HepG2 (cell line): ENCODE measurements at regions not wholly inside any gene's neighbourhood (a gene's known extent, or its start where the extent isn't known, plus 50 kb on each side); places are given as distances from the start of the nearest gene placed in this dataset.

Experiments
- ATAC-seq: fragments of 200-7000 bp; cut with Tn5 transposase; 3 replicates; pipeline ENCODE4 v1.9.1; 2020; ENCODE audit warnings: mild to moderate bottlenecking, moderate library complexity
- BruUV-seq: library from RNA; stranded (reverse); fragments of 400-500 nt; replicated peaks from 2 replicates; lab custom pipeline; 2021; lab: Mats Ljungman, UMichigan
- CTCF ChIA-PET: fragments of 300-600 bp; formaldehyde crosslinking; extraction: SDS; loops from one replicate; lab custom pipeline; 2021; ENCODE audit warnings: low total read pairs, inconsistent platforms, low intra/inter-chr PET ratio; lab: Yijun Ruan, JAX
- POLR2A ChIA-PET: fragments of 350-600 bp; sonication (Branson Sonifier 250); formaldehyde crosslinking; loops from one replicate; lab custom pipeline; 2020; ENCODE audit warnings: antibody characterized with exemption, inconsistent platforms; lab: Yijun Ruan, JAX
- DNase-seq: peaks from one replicate; pipeline ENCODE4 v3.0.0-alpha.2; 2015; ENCODE audit warnings: low spot score
- FAIRE-seq: peaks from 3 replicates; lab custom pipeline; 2011; peaks lifted over from hg19 to GRCh38; lab: Jason Lieb, UNC
- H2AFZ ChIP-seq: one replicate; pipeline ENCODE4 v1.6.1; 2011; ENCODE audit warnings: low read length, inconsistent platforms
- H3K27ac ChIP-seq: fragments of 300-600 bp; 3 replicates; pipeline ENCODE4 v1.8.0; 2011; ENCODE audit warnings: mixed run types, mild to moderate bottlenecking, mixed read lengths, low read length, inconsistent platforms; ENCODE audit not compliant: insufficient read depth; ENCODE audit errors: extremely low read length
- H3K27me3 ChIP-seq, 2 experiments: fragments of 200-600 bp in 1 of 2; 2 replicates in 1 of 2; 3 replicates in 1 of 2; pipeline versions ENCODE4 v1.6.0 to v1.8.0; 2011; ENCODE audit warnings: low read length in 2 of 2, mild to moderate bottlenecking in 2 of 2, moderate library complexity in 2 of 2, inconsistent platforms in 1 of 2; ENCODE audit not compliant: insufficient read depth in 2 of 2, control insufficient read depth in 1 of 2
- H3K36me3 ChIP-seq, 2 experiments: fragments of 200-600 bp in 1 of 2; replicated peaks in 1 of 2; 2 replicates in 1 of 2; 3 replicates in 1 of 2; pipeline versions ENCODE4 v1.5.1 to v1.8.0; 2011; ENCODE audit warnings: low read length in 2 of 2, inconsistent platforms in 1 of 2; ENCODE audit not compliant: insufficient read depth in 2 of 2, control insufficient read depth in 1 of 2
- H3K4me1 ChIP-seq: 2 replicates; pipeline ENCODE4 v1.5.1; 2012; ENCODE audit warnings: low read length, inconsistent platforms; ENCODE audit not compliant: insufficient read depth
- H3K4me2 ChIP-seq: 2 replicates; pipeline ENCODE4 v1.6.0; 2011; ENCODE audit warnings: low read depth, low read length, inconsistent platforms
- H3K4me3 ChIP-seq, 3 experiments: fragments of 200-600 bp in 1 of 3; sonication (generic), shearing (Covaris generic) in 1 of 3; replicated peaks in 1 of 3; 2 replicates each; pipeline ENCODE4 v1.5.1; 2011 to 2016; ENCODE audit warnings: low read length in 3 of 3, inconsistent platforms in 2 of 3, low read depth in 2 of 3, mild to moderate bottlenecking in 2 of 3, control low read depth in 1 of 3, mixed read lengths in 1 of 3; ENCODE audit not compliant: insufficient read depth in 1 of 3
- H3K79me2 ChIP-seq: one replicate; pipeline ENCODE4 v1.6.1; 2011; ENCODE audit warnings: low read length, inconsistent platforms; ENCODE audit not compliant: insufficient read depth
- H3K9ac ChIP-seq: 2 replicates; pipeline ENCODE4 v1.6.0; 2011; ENCODE audit warnings: mild to moderate bottlenecking, low read depth, low read length, inconsistent platforms; ENCODE audit not compliant: insufficient read depth
- H3K9me3 ChIP-seq: 2 replicates; pipeline ENCODE4 v1.5.1; 2012; ENCODE audit warnings: mild to moderate bottlenecking, low read length
- H4K20me1 ChIP-seq: 2 replicates; pipeline ENCODE4 v1.6.0; 2011; ENCODE audit warnings: inconsistent platforms, mild to moderate bottlenecking, low read length, moderate library complexity; ENCODE audit not compliant: insufficient read depth
- AKNA ChIP-seq: sonication (generic); formaldehyde crosslinking; IDR thresholded peaks from 2 replicates; pipeline ENCODE4 v1.4.0; 2020; ENCODE audit warnings: missing genetic modification reagents, borderline replicate concordance
- CBFB ChIP-seq: sonication (generic); formaldehyde crosslinking; IDR thresholded peaks from 2 replicates; pipeline ENCODE4 v1.4.0; 2020; ENCODE audit warnings: missing genetic modification reagents
- CHD4 ChIP-seq: fragments of 200-600 bp; sonication (generic); IDR thresholded peaks from 2 replicates; pipeline ENCODE4 v1.7.0; 2017; ENCODE audit warnings: mild to moderate bottlenecking, low read length, borderline replicate concordance
- ELF3 ChIP-seq: IDR thresholded peaks from 2 replicates; pipeline ENCODE4 v1.6.1; 2016; ENCODE audit warnings: missing genetic modification reagents, missing compliant biosample characterization
- FOXK2 ChIP-seq: fragments of 450-650 bp; IDR thresholded peaks from 2 replicates; pipeline ENCODE4 v1.6.1; 2016
- GZF1 ChIP-seq: sonication (generic); formaldehyde crosslinking; IDR thresholded peaks from 2 replicates; pipeline ENCODE4 v1.5.1; 2020; ENCODE audit warnings: mild to moderate bottlenecking, missing genetic modification reagents
- HNRNPUL1 ChIP-seq: fragments of 200-400 bp; formaldehyde crosslinking; IDR thresholded peaks from 2 replicates; pipeline ENCODE4 v1.6.1; 2017; ENCODE audit warnings: low read depth, mild to moderate bottlenecking, low read length, moderate library complexity
- IKZF1 ChIP-seq: fragments of 450-650 bp; IDR thresholded peaks from 2 replicates; pipeline ENCODE4 v1.7.1; 2016
- PHF21A ChIP-seq: sonication (generic); formaldehyde crosslinking; IDR thresholded peaks from 2 replicates; pipeline ENCODE4 v1.5.0; 2020; ENCODE audit warnings: mild to moderate bottlenecking, missing genetic modification reagents
- PHF8 ChIP-seq: sonication (generic); formaldehyde crosslinking; IDR thresholded peaks from 2 replicates; pipeline ENCODE4 v1.5.0; 2020; ENCODE audit warnings: missing genetic modification reagents
- TRIM24 ChIP-seq: sonication (generic); formaldehyde crosslinking; IDR thresholded peaks from 2 replicates; pipeline ENCODE4 v1.8.0; 2022; ENCODE audit warnings: mild to moderate bottlenecking, missing genetic modification reagents
- ZMAT3 ChIP-seq: sonication (generic); formaldehyde crosslinking; conservative IDR thresholded peaks from 2 replicates; pipeline ENCODE4 v1.7.0; 2021; ENCODE audit warnings: missing genetic modification reagents
- ZNF362 ChIP-seq: sonication (generic); formaldehyde crosslinking; IDR thresholded peaks from 2 replicates; pipeline ENCODE4 v1.4.0; 2020; ENCODE audit warnings: missing genetic modification reagents, mild to moderate bottlenecking, borderline replicate concordance
- ZNF674 ChIP-seq: sonication (generic); formaldehyde crosslinking; IDR thresholded peaks from 2 replicates; pipeline ENCODE4 v1.5.0; 2020; ENCODE audit warnings: low read depth, mild to moderate bottlenecking, missing genetic modification reagents
- WGBS: methylation state at CpG from one replicate; pipeline ENCODE4 v1.1.6; 2017; ENCODE audit warnings: low lambda C conversion rate; 5-methylcytosine and 5-hydroxymethylcytosine counted together
- in situ Hi-C: cut with HindIII; loops from 2 replicates; pipeline ENCODE4 v1.10.0; 2017; ENCODE audit warnings: low pct_unique_long_range_greater_than_20kb; ENCODE audit not compliant: extremely low pct_ligation_motif_present
- intact Hi-C: fragments of 100-400 bp; cut with micrococcal nuclease; formaldehyde crosslinking; loops from one replicate; pipeline ENCODE4 v1.10.0; 2022; ENCODE audit not compliant: unreplicated experiment

GRCh38 chr4:30972542-30972941 is 252.4 kb downstream of the PCDH7 start:
- no peaks in the 10 kb centered on the region for H3K9me3 ChIP-seq
- no peaks in the 10 kb centered on the region for H3K27me3 ChIP-seq
- in situ Hi-C loops (no loop called here), intact Hi-C loops (no loop called here)
- FAIRE-seq, result no peak
- BruUV-seq, result no TSS peak
- H2AFZ ChIP-seq, result no peak overlapping the region
- CTCF ChIA-PET, result no interaction called here
- no peaks in the 10 kb centered on the region for H4K20me1 ChIP-seq
- 2% methylated on average over 3 of the region's 3 CpGs for WGBS
- ATAC-seq, result no peak
- no peak for TF ChIP-seq GZF1 (CRISPR knock-in tag)
- no peak for TF ChIP-seq ELF3 (CRISPR knock-in tag)
- no peak for TF ChIP-seq CBFB (CRISPR knock-in tag)
- TF ChIP-seq CHD4, result no peak
- TF ChIP-seq AKNA (CRISPR knock-in tag), result no peak
- TF ChIP-seq ZNF674, result no peak
- TF ChIP-seq TRIM24 (CRISPR knock-in tag), result no peak
- no peak for TF ChIP-seq IKZF1
- no peak for TF ChIP-seq PHF8 (CRISPR knock-in tag)
- no peak for TF ChIP-seq ZNF362 (CRISPR knock-in tag)
- TF ChIP-seq ZMAT3 (CRISPR knock-in tag), result no peak
- no peak for TF ChIP-seq FOXK2
- no peak for TF ChIP-seq PHF21A (CRISPR knock-in tag)
- no peak for TF ChIP-seq HNRNPUL1
- no peak overlapping the region for H3K27ac ChIP-seq
- H3K4me2 ChIP-seq, result no peak overlapping the region
- no peaks in the 10 kb centered on the region for H3K79me2 ChIP-seq
- H3K36me3 ChIP-seq, result no peaks in the 10 kb centered on the region
- H3K4me3 ChIP-seq, result no peak overlapping the region
- no peaks in the 10 kb centered on the region for H3K4me1 ChIP-seq
- no peak for DNase-seq
- POLR2A ChIA-PET, result no interaction called here
- no peak overlapping the region for H3K9ac ChIP-seq
